G401 (cell line): ENCODE measurements at regions not wholly inside any gene's neighbourhood (a gene's known extent, or its start where the extent isn't known, plus 50 kb on each side); places are given as distances from the start of the nearest gene placed in this dataset.

Source experiments
- DNase-seq: peaks from one replicate; pipeline ENCODE4 v3.0.0-alpha.2; 2015; ENCODE audit warnings: low spot score
- in situ Hi-C: cut with HindIII; loops from 2 replicates; pipeline ENCODE4 v1.10.0; 2016; ENCODE audit warnings: low sequenced_read_pairs, mixed read lengths

- DNase-seq = peak; percentile 66
- in situ Hi-C loops = no loop called here
Measured at GRCh38 chr6:113591896-113592827, 265.0 kb upstream of the MARCKS start.

- no peak for DNase-seq
- in situ Hi-C loops = no loop called here
Measured at GRCh38 chr6:113594726-113595125, 262.4 kb upstream of the MARCKS start.

DNA sequence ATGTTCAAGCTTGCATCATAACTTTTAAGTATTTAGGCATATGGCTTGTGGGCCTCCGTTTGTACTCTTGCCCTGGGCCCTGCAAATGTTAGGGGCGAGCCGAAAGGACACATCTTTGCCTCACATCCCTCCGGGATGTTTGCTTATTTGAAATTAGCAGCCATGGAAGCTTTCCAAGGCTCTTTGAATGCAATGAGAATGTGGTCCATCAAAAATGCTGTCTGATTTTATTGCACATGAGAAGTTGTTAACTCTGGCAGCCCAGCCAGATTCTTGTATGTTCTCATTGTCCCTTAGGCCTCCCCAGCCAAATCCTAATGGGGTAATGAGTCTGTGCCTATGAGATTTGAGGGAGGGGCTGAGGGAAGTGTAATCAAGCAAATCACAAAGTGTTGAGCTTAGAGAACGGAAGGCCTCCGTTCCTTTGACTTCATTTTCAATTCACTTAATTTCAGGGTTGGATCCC is 261.2 kb upstream of the MARCKS start:
- in situ Hi-C loops = no loop called here
- no peak for DNase-seq

DNA sequence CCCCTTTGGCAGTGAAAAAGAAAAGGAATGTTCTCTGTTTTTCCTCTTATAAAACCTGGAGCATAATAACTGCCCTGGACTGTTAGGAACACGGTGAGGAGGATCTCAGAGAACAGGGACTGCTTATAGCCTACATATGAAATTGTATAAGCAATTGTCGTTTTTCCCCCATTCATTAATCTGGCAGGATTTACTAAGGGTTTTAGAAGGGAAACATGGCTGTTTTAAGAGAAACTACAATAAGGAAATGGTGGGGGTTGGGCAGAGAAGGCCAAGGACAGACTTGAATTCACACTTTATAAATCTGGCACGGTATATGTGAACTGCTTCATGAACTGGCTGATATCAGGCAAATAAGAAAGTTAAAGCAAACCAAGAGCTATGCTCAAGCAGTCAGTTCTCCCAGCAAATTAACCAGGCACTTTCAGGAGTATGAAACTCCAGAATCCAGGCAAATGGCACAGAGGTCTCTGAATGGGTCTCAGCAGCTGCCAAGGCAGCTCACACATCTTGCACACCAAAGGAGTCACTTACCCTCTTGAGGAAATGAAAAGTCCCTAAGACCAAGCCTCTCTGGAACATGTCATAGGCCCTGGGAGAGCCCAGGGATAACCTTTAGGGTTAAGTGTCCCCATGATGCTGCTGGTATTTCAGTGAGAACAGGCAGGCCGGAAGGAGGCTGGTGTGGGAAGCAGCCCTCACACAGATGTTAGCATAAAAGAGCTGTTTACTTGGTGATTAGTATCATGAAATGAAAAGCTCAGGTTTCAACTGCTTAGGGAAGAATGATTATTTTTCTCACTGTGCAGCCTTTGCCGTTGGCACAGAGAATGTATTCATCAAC is 260.5 kb upstream of the MARCKS start:
- in situ Hi-C loops = no loop called here
- no peak for DNase-seq

DNA sequence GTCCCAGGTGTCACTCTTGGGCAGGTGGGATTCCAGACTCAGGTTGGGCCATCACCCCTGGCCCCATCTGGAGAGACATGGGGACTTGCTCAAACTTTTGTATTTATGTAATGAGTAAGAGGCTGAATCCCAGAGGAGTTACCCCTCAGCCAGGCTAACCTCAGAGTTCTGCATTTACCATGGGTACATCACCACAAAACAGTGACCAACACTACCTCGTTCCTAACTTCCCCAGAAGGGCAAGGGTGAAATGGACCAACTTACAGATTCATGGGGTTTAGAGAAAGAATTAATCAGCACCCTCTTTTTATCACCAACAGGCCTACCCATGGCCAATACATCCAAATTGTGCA is 259.9 kb upstream of the MARCKS start:
- in situ Hi-C loops = no loop called here
- no peak for DNase-seq

DNA sequence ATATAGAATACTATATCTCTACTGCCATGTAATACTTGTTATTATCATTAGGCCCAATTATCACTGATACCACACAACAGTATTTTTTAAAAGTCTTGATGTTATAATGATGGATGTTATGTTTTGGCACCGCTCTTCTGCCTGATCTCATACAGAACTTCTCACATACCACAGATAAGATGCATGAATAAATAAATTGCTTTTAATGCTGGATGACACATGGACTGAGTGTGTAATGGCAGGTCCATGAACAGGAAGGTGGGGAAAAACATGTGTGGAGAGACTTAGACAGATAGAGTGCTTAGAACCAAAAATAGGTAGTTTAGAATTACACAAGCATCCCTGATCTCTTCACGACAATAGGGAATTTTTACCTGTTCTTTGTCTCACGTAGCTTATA is 258.4 kb upstream of the MARCKS start:
- in situ Hi-C loops = no loop called here

DNA sequence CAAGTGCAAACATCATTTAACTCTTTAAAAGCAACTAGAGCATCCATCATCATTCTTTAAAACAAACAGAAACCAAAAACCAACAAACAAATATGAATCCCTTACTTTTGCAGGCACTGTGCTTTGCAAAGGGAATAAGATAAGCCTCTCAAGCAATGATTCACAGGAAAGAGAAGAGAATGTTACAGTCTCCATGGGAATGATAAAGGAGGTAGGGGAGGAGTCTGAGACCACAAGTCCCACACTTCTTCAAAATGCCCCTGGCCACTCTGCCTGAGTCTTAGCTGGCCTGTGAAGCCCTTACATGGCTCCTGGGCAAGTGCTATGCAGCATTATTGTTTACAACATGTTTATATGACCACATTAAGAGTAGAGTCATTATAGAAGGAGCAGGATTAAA is 257.7 kb upstream of the MARCKS start:
- in situ Hi-C loops = no loop called here
- no peak for DNase-seq

More for the DNA sequence above, 258.4 kb upstream of the MARCKS start:
- DNase-seq = no peak

GRCh38 chr6:113600551-113601339 is 256.4 kb upstream of the MARCKS start:
- DNase-seq = no peak
- in situ Hi-C loops = no loop called here

- in situ Hi-C loops = no loop called here
Measured at GRCh38 chr6:113607821-113608545, 249.2 kb upstream of the MARCKS start.

GRCh38 chr6:113610377-113610988 is 246.7 kb upstream of the MARCKS start:
- in situ Hi-C loops = no loop called here

More at GRCh38 chr6:113607821-113608545, 249.2 kb upstream of the MARCKS start:
- no peak for DNase-seq

DNA sequence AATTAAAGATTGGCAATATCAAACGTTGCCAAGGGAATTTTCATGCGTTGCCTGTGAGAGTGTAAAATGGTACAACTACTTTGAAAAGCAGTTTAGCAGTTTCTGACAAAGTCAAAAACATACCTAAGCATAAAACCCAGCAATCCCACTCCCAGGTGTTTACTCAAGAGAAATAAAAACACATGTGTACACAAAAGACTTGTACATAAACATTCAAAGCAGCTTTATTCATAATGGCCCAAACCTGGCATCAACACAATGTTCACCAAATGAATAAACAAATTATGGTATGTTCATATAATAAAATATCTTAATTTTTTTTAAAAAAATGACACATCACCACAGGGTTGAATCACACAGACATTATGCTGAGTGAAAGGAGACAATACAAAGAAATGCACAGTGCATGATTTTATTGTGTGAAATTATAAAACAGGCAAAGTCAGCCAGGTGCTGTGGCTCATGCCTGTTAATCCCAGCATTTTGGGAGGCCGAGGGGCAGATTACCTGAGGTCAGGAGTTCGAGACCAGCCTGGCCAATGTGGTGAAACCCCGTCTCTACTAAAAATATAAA is 240.4 kb upstream of the MARCKS start:
- no peak for DNase-seq
- in situ Hi-C loops = no loop called here

More at GRCh38 chr6:113610377-113610988, 246.7 kb upstream of the MARCKS start:
- DNase-seq = peak; percentile 43

GRCh38 chr6:113619077-113619476 is 238.1 kb upstream of the MARCKS start:
- no peak for DNase-seq

DNA sequence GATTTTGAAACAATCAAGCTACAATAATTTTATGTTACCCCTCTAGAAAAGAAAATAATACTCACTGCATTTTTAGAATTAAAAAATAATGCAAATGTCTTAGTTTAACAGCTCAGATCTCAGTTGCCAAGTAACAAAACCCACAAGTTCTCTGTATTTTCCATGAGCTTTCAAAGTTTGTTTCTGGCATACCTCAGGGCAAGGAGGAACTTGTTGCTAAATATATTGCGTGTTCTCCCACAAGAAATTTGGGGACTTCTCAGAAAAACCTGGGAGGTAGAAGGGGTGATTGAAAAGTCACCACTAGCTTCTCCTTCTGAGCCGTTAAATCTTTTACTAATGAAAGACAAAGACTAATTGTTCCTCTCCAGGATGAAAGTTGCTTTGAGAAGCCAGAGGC is 236.8 kb upstream of the MARCKS start:
- no peak for DNase-seq
- in situ Hi-C loops = no loop called here

More at GRCh38 chr6:113619077-113619476, 238.1 kb upstream of the MARCKS start:
- in situ Hi-C loops = no loop called here

- in situ Hi-C loops = no loop called here
Measured at GRCh38 chr6:113622254-113622653, 234.9 kb upstream of the MARCKS start.

DNA sequence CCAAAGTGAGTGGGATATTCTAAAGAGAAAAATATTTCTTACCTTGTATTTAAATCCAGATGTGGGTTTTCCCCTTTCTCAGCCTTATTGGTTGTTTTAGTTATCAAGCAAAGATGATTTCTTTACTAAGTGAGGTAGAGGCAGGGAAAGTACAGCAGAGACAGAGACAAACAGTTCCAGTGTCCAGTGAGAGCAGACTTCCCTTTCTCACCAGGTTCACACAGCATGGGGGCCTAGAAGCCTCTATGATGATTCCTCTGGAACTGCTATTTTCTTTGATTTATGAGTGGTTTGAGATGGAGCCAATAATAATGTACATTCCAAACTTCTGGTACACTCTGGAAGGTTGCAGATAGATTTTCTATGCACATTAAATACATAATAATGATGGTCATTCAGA is 234.0 kb upstream of the MARCKS start:
- in situ Hi-C loops = no loop called here
- no peak for DNase-seq

More at GRCh38 chr6:113622254-113622653, 234.9 kb upstream of the MARCKS start:
- no peak for DNase-seq

DNA sequence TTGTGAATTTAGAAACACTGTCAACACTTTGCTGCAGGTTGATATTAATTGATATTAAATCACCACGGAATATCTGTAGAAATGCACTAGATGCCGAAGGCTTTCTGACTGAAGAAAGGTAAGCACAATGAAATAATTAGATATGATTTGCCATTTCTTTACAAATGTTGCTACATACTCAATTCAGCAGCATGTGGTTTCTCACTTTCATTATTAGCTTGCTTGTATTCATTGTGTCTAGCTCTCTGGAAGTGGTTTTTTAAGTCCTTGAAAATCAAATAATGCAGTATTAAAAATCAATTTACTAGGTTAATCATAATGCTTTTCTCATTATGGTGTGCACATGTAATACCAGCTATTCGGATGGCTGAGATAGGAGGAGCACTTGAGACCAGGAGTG is 231.3 kb upstream of the MARCKS start:
- in situ Hi-C loops = no loop called here
- no peak for DNase-seq

- in situ Hi-C loops = no loop called here
Measured at GRCh38 chr6:113626475-113626874, 230.7 kb upstream of the MARCKS start.

GRCh38 chr6:113627480-113627879 is 229.7 kb upstream of the MARCKS start:
- in situ Hi-C loops = no loop called here
- no peak for DNase-seq

More at GRCh38 chr6:113626475-113626874, 230.7 kb upstream of the MARCKS start:
- DNase-seq = no peak
